GM23338 (cell line): ENCODE measurements at regions not wholly inside any gene's neighbourhood (a gene's known extent, or its start where the extent isn't known, plus 50 kb on each side); places are given as distances from the start of the nearest gene placed in this dataset.

Experiments used
- ATAC-seq: fragments of 200-7000 bp; cut with Tn5 transposase; 3 replicates; pipeline ENCODE4 v1.9.1; 2020
- DNase-seq: peaks from one replicate; pipeline ENCODE4 v3.0.0-alpha.2; 2015; ENCODE audit warnings: low spot score
- H2AFZ ChIP-seq: fragments of 200-600 bp; sonication (generic); 2 replicates; pipeline ENCODE4 v1.8.0; 2016; ENCODE audit warnings: antibody characterized with exemption, mild to moderate bottlenecking, moderate library complexity
- H3F3A ChIP-seq: fragments of 200-600 bp; sonication (generic); replicated peaks from 2 replicates; pipeline ENCODE4 v1.8.0; 2017; ENCODE audit warnings: antibody characterized with exemption, mixed run types, low read depth
- H3K27ac ChIP-seq: fragments of 200-600 bp; sonication (generic); 2 replicates; pipeline ENCODE4 v1.6.1; 2016; ENCODE audit warnings: low read depth
- H3K27me3 ChIP-seq: fragments of 200-600 bp; sonication (generic); 2 replicates; pipeline ENCODE4 v1.8.0; 2016; ENCODE audit warnings: mild to moderate bottlenecking, mixed run types, moderate library complexity; ENCODE audit not compliant: insufficient read depth
- H3K36me3 ChIP-seq: fragments of 200-600 bp; sonication (generic); 2 replicates; pipeline ENCODE4 v1.8.0; 2016; ENCODE audit warnings: mild to moderate bottlenecking; ENCODE audit not compliant: insufficient read depth
- H3K4me1 ChIP-seq: fragments of 200-600 bp; sonication (generic); 2 replicates; pipeline ENCODE4 v1.8.0; 2016; ENCODE audit warnings: mild to moderate bottlenecking, moderate library complexity; ENCODE audit not compliant: insufficient read depth
- H3K4me2 ChIP-seq: fragments of 200-600 bp; sonication (generic); 2 replicates; pipeline ENCODE4 v1.7.1; 2017; ENCODE audit warnings: mixed run types
- H3K4me3 ChIP-seq: fragments of 200-600 bp; sonication (generic); 2 replicates; pipeline ENCODE4 v1.6.1; 2016; ENCODE audit warnings: mixed run types
- H3K79me2 ChIP-seq: fragments of 200-600 bp; sonication (generic); replicated peaks from 2 replicates; pipeline ENCODE4 v1.8.0; 2017; ENCODE audit warnings: mild to moderate bottlenecking; ENCODE audit not compliant: insufficient read depth
- H3K9me2 ChIP-seq: fragments of 200-600 bp; sonication (generic); 2 replicates; pipeline ENCODE4 v1.8.0; 2017; ENCODE audit not compliant: insufficient read depth
- H4K20me1 ChIP-seq: fragments of 200-600 bp; sonication (generic); replicated peaks from 2 replicates; pipeline ENCODE4 v1.8.0; 2017; ENCODE audit warnings: mild to moderate bottlenecking; ENCODE audit not compliant: insufficient read depth
- H3K27ac Mint-ChIP-seq: 2 replicates; pipeline ENCODE4 v1.8.0; 2020; ENCODE audit warnings: inconsistent platforms, mild to moderate bottlenecking, moderate library complexity, mixed read lengths
- H3K27me3 Mint-ChIP-seq: 3 replicates; pipeline ENCODE4 v1.8.0; 2022; ENCODE audit warnings: low read depth, mild to moderate bottlenecking, moderate library complexity, mixed read lengths, inconsistent platforms; ENCODE audit not compliant: insufficient read depth, poor library complexity
- H3K36me3 Mint-ChIP-seq: 3 replicates; pipeline ENCODE4 v1.8.0; 2021; ENCODE audit warnings: low read depth, mild to moderate bottlenecking, inconsistent platforms, moderate library complexity, mixed read lengths
- H3K4me1 Mint-ChIP-seq: 3 replicates; pipeline ENCODE4 v1.8.0; 2020; ENCODE audit warnings: mild to moderate bottlenecking, inconsistent platforms, mixed read lengths
- H3K4me3 Mint-ChIP-seq: 3 replicates; pipeline ENCODE4 v1.8.0; 2021; ENCODE audit warnings: moderate library complexity, mild to moderate bottlenecking, inconsistent platforms, mixed read lengths
- H3K9me3 Mint-ChIP-seq: 3 replicates; pipeline ENCODE4 v1.8.0; 2020; ENCODE audit warnings: moderate library complexity, mild to moderate bottlenecking, inconsistent platforms, mixed read lengths
- CREB1 ChIP-seq: fragments of 250-450 bp; sonication (Bioruptor Pico); IDR thresholded peaks from 2 replicates; pipeline ENCODE4 v1.5.0; 2020; ENCODE audit warnings: low read depth, mild to moderate bottlenecking, moderate library complexity
- CTCF ChIP-seq, 2 experiments: fragments of 200-600 bp in 1 of 2; sonication (generic) in 1 of 2; conservative IDR thresholded peaks; 2 replicates each; pipeline versions ENCODE4 v1.5.1 to v1.6.1; 2016 to 2017; ENCODE audit warnings: antibody characterized with exemption in 2 of 2, low read depth in 2 of 2, mild to moderate bottlenecking in 2 of 2, moderate library complexity in 1 of 2
- EZH2 ChIP-seq: fragments of 200-600 bp; sonication (generic); IDR thresholded peaks from one replicate; pipeline ENCODE4 v1.8.0; 2017; ENCODE audit warnings: antibody characterized with exemption, mild to moderate bottlenecking, low read depth; ENCODE audit not compliant: unreplicated experiment
- EZH2phosphoT487 ChIP-seq: fragments of 200-600 bp; sonication (generic); IDR thresholded peaks from one replicate; pipeline ENCODE4 v1.8.1; 2018; ENCODE audit warnings: antibody characterized with exemption; ENCODE audit not compliant: unreplicated experiment
- JUNB ChIP-seq: IDR thresholded peaks from one replicate; pipeline ENCODE4 v1.6.1; 2016; ENCODE audit warnings: antibody characterized with exemption; ENCODE audit not compliant: unreplicated experiment
- NANOG ChIP-seq: IDR thresholded peaks from 2 replicates; pipeline ENCODE4 v1.6.1; 2016; ENCODE audit warnings: antibody characterized with exemption, borderline replicate concordance
- POLR2AphosphoS5 ChIP-seq: IDR thresholded peaks from 2 replicates; pipeline ENCODE4 v1.6.1; 2016; ENCODE audit warnings: antibody characterized with exemption, low read depth
- REST ChIP-seq: IDR thresholded peaks from one replicate; pipeline ENCODE4 v1.6.1; 2018; ENCODE audit warnings: antibody characterized with exemption; ENCODE audit not compliant: unreplicated experiment
- STAT1 ChIP-seq: IDR thresholded peaks from one replicate; pipeline ENCODE4 v1.6.1; 2016; ENCODE audit warnings: antibody characterized with exemption; ENCODE audit not compliant: unreplicated experiment
- ZNF114 ChIP-seq: fragments of 250-450 bp; sonication (Bioruptor Pico); IDR thresholded peaks from 2 replicates; pipeline ENCODE4 v1.5.0; 2020; ENCODE audit warnings: mild to moderate bottlenecking, moderate library complexity
- ZNF331 ChIP-seq: fragments of 250-450 bp; sonication (Bioruptor Pico); IDR thresholded peaks from 2 replicates; pipeline ENCODE4 v1.5.0; 2020; ENCODE audit warnings: low read depth, mild to moderate bottlenecking, moderate library complexity
- ZNF462 ChIP-seq: fragments of 250-450 bp; sonication (Bioruptor Pico); IDR thresholded peaks from 2 replicates; pipeline ENCODE4 v1.5.0; 2020; ENCODE audit warnings: mild to moderate bottlenecking, moderate library complexity

- TF ChIP-seq REST (no peak), CREB1 (no peak), ZNF114 (no peak)
These were observed 165.9 kb downstream of the ST6GAL2 start (continued) for GRCh38 chr2:106720026-106720425.

- H3K4me1 ChIP-seq, result peaks cover 11% of the 10 kb centered on the region; the same call in 1 of the 2 replicates
- no peak overlapping the region for H3K4me2 ChIP-seq
- no peaks in the 10 kb centered on the region for H3K36me3 ChIP-seq
- no peaks in the 10 kb centered on the region for H4K20me1 ChIP-seq
- Mint-ChIP-seq H3K27ac (no peak overlapping the region), H3K36me3 (peaks cover 3% of the 10 kb centered on the region; the same call in 1 of the 3 replicates), H3K27me3 (peaks cover 5% of the 10 kb centered on the region), H3K4me1 (peaks cover 8% of the 10 kb centered on the region; the same call in 2 of the 3 replicates), H3K9me3 (no peaks in the 10 kb centered on the region; the same call in 1 of the 3 replicates), H3K4me3 (no peak overlapping the region)
- H3F3A ChIP-seq, result no peaks in the 10 kb centered on the region
- ATAC-seq (no peak), DNase-seq (no peak)
- H3K79me2 ChIP-seq, result no peaks in the 10 kb centered on the region
- no peak overlapping the region for H3K27ac ChIP-seq
- H2AFZ ChIP-seq, result no peak overlapping the region
- H3K4me3 ChIP-seq, result no peak overlapping the region
- H3K9me2 ChIP-seq, result peaks cover 5% of the 10 kb centered on the region; the same call in 1 of the 2 replicates
- H3K27me3 ChIP-seq, result no peaks in the 10 kb centered on the region
- TF ChIP-seq JUNB (no peak), ZNF114 (no peak), NANOG (no peak), POLR2AphosphoS5 (no peak), CREB1 (no peak), STAT1 (no peak), EZH2phosphoT487 (no peak), ZNF462 (no peak), ZNF331 (CRISPR knock-in tag) (no peak), EZH2 (no peak), CTCF (conservative IDR thresholded peaks at IDR 0.05; ENCODE audit: low read depth in 2 of 2) (no peak)
These were observed 161.6 kb downstream of the ST6GAL2 start for GRCh38 chr2:106724301-106724794.
